Right lung (tissue), 2 donors: ENCODE measurements at regions not wholly inside any gene's neighbourhood (a gene's known extent, or its start where the extent isn't known, plus 50 kb on each side); places are given as distances from the start of the nearest gene placed in this dataset.

Experiments
- DNase-seq, 2 donors: peaks; one replicate each; pipeline ENCODE4 v3.0.0-alpha.2; 2013

GRCh38 chr11:76721755-76722677 lies 51.5 kb upstream of the LRRC32 start:
- DNase-seq: peak; percentile 74 to 77

- no peak for DNase-seq
These were observed 52.6 kb upstream of the LRRC32 start for GRCh38 chr11:76723142-76723541.

- DNase-seq: no peak
These were observed 53.0 kb upstream of the LRRC32 start for GRCh38 chr11:76723548-76723947.

GRCh38 chr11:76724171-76724768 lies 53.7 kb upstream of the LRRC32 start:
- DNase-seq: no peak

GRCh38 chr11:76728227-76728626 lies 54.9 kb upstream of the TSKU start:
- no peak for DNase-seq

- no peak for DNase-seq
These were observed 54.4 kb upstream of the TSKU start for GRCh38 chr11:76728778-76729177.

GRCh38 chr11:76729214-76729613 lies 53.9 kb upstream of the TSKU start:
- no peak for DNase-seq

- no peak for DNase-seq
These were observed 52.1 kb upstream of the TSKU start for GRCh38 chr11:76730887-76731565.

- DNase-seq: no peak
These were observed 50.5 kb upstream of the TSKU start for GRCh38 chr11:76732643-76733042.
